GM19324 (cell line): ENCODE measurements at regions not wholly inside any gene's neighbourhood (a gene's known extent, or its start where the extent isn't known, plus 50 kb on each side); places are given as distances from the start of the nearest gene placed in this dataset.
"Not testable (repeated sequence)": the region's sequence is repeated elsewhere in the genome, so short reads cannot be mapped to it uniquely, and the experiment has no call there.

Experiments
- ATAC-seq: cut with Tn5 transposase; IDR thresholded peaks from one replicate; pipeline ENCODE4 v1.9.1; 2021; ENCODE audit warnings: mild to moderate bottlenecking, moderate library complexity; ENCODE audit not compliant: unreplicated experiment, low FRiP score

GRCh38 chr2:21328177-21328576, 204.4 kb downstream of the TDRD15 start:
- ATAC-seq = no peak

- ATAC-seq = no peak
Observed at GRCh38 chr2:21330786-21331391, 207.1 kb downstream of the TDRD15 start.

- no peak for ATAC-seq
Observed at GRCh38 chr2:21331625-21332370, 208.0 kb downstream of the TDRD15 start.

- no peak for ATAC-seq
Observed at GRCh38 chr2:21332993-21333625, 209.3 kb downstream of the TDRD15 start.

GRCh38 chr2:21333684-21334083, 209.9 kb downstream of the TDRD15 start:
- ATAC-seq = no peak

GRCh38 chr2:21346984-21347383, 223.2 kb downstream of the TDRD15 start:
- ATAC-seq = no peak

- ATAC-seq = no peak
Observed at GRCh38 chr2:21353879-21354679, 230.3 kb downstream of the TDRD15 start.

GRCh38 chr2:21356086-21356856, 232.5 kb downstream of the TDRD15 start:
- no peak for ATAC-seq

GRCh38 chr2:21356857-21357255, 233.1 kb downstream of the TDRD15 start:
- no peak for ATAC-seq

GRCh38 chr2:21358976-21359375, 235.2 kb downstream of the TDRD15 start:
- ATAC-seq = no peak

GRCh38 chr2:21361384-21361783, 237.6 kb downstream of the TDRD15 start:
- no peak for ATAC-seq

- ATAC-seq = no peak
Observed at GRCh38 chr2:21361957-21362486, 238.3 kb downstream of the TDRD15 start.

- no peak for ATAC-seq
Observed at GRCh38 chr2:21363364-21363763, 239.6 kb downstream of the TDRD15 start.

GRCh38 chr2:21367421-21367820, 243.7 kb downstream of the TDRD15 start:
- no peak for ATAC-seq

GRCh38 chr2:21369787-21370186, 246.0 kb downstream of the TDRD15 start:
- ATAC-seq = no peak

GRCh38 chr2:21371499-21372003, 247.8 kb downstream of the TDRD15 start:
- ATAC-seq = no peak

GRCh38 chr2:21372654-21373053, 248.9 kb downstream of the TDRD15 start:
- no peak for ATAC-seq

- no peak for ATAC-seq
Observed at GRCh38 chr2:21376864-21377263, 253.1 kb downstream of the TDRD15 start.

- no peak for ATAC-seq
Observed at GRCh38 chr2:21379140-21379539, 255.4 kb downstream of the TDRD15 start.

- not testable (repeated sequence) for ATAC-seq
Observed at GRCh38 chr2:21379668-21380067, 255.9 kb downstream of the TDRD15 start.
